SK-N-SH treated with all-trans-retinoic acid at 6 μM for 48 hours (cell line): ENCODE measurements at regions not wholly inside any gene's neighbourhood (a gene's known extent, or its start where the extent isn't known, plus 50 kb on each side); places are given as distances from the start of the nearest gene placed in this dataset.

Experiments used
- ATAC-seq: fragments of 200-7000 bp; cut with Tn5 transposase; 3 replicates; pipeline ENCODE4 v1.9.1; 2020; ENCODE audit warnings: mild to moderate bottlenecking, moderate library complexity
- ARNTL ChIP-seq: fragments of 450-650 bp; formaldehyde crosslinking; IDR thresholded peaks from 2 replicates; pipeline ENCODE4 v1.5.0; 2020; ENCODE audit warnings: low read depth, mild to moderate bottlenecking, moderate library complexity, borderline replicate concordance
- BACH2 ChIP-seq: fragments of 250-450 bp; sonication (Bioruptor Pico); IDR thresholded peaks from 2 replicates; pipeline ENCODE4 v1.9.0; 2021; ENCODE audit warnings: mild to moderate bottlenecking, borderline replicate concordance
- CREB5 ChIP-seq: fragments of 250-450 bp; sonication (Bioruptor Pico); IDR thresholded peaks from 2 replicates; pipeline ENCODE4 v1.5.1; 2020; ENCODE audit warnings: low read depth, mild to moderate bottlenecking, moderate library complexity
- CSDC2 ChIP-seq: fragments of 250-450 bp; sonication (Bioruptor Pico); IDR thresholded peaks from 2 replicates; pipeline ENCODE4 v1.5.0; 2020; ENCODE audit warnings: mild to moderate bottlenecking, moderate library complexity
- CSRNP3 ChIP-seq: fragments of 250-450 bp; sonication (Bioruptor Pico); IDR thresholded peaks from 2 replicates; pipeline ENCODE4 v1.5.1; 2021; ENCODE audit warnings: mild to moderate bottlenecking, moderate library complexity
- ESRRG ChIP-seq: fragments of 250-450 bp; sonication (Bioruptor Pico); IDR thresholded peaks from 2 replicates; pipeline ENCODE4 v1.6.1; 2021; ENCODE audit warnings: mild to moderate bottlenecking
- GLIS3 ChIP-seq: fragments of 250-450 bp; sonication (Bioruptor Pico); IDR thresholded peaks from 2 replicates; pipeline ENCODE4 v1.5.0; 2020; ENCODE audit warnings: mild to moderate bottlenecking, moderate library complexity
- OSR1 ChIP-seq: fragments of 250-450 bp; sonication (Bioruptor Pico); IDR thresholded peaks from 2 replicates; pipeline ENCODE4 v1.8.0; 2022; ENCODE audit warnings: moderate library complexity, mild to moderate bottlenecking, inconsistent platforms
- PATZ1 ChIP-seq: fragments of 250-450 bp; sonication (Bioruptor Pico); IDR thresholded peaks from 2 replicates; pipeline ENCODE4 v1.8.0; 2020; ENCODE audit warnings: mild to moderate bottlenecking, moderate library complexity, borderline replicate concordance
- POU6F1 ChIP-seq: fragments of 250-450 bp; sonication (Bioruptor Pico); IDR thresholded peaks from 2 replicates; pipeline ENCODE4 v1.8.0; 2021; ENCODE audit warnings: low read depth, mild to moderate bottlenecking, moderate library complexity, borderline replicate concordance
- PPARA ChIP-seq: fragments of 250-450 bp; sonication (Bioruptor Pico); IDR thresholded peaks from 2 replicates; pipeline ENCODE4 v1.5.0; 2020; ENCODE audit warnings: mild to moderate bottlenecking, borderline replicate concordance
- RARB ChIP-seq: fragments of 250-450 bp; sonication (Bioruptor Pico); IDR thresholded peaks from 2 replicates; pipeline ENCODE4 v1.8.0; 2021; ENCODE audit warnings: mild to moderate bottlenecking, moderate library complexity
- SNAI2 ChIP-seq: fragments of 250-450 bp; sonication (Bioruptor Pico); IDR thresholded peaks from 2 replicates; pipeline ENCODE4 v1.5.0; 2020; ENCODE audit warnings: mild to moderate bottlenecking, moderate library complexity
- TCF4 ChIP-seq: fragments of 250-450 bp; sonication (Bioruptor Pico); IDR thresholded peaks from 2 replicates; pipeline ENCODE4 v1.8.0; 2021; ENCODE audit warnings: mild to moderate bottlenecking, moderate library complexity, borderline replicate concordance
- TOX ChIP-seq: fragments of 250-450 bp; sonication (Bioruptor Pico); IDR thresholded peaks from 2 replicates; pipeline ENCODE4 v1.8.0; 2021; ENCODE audit warnings: mild to moderate bottlenecking, moderate library complexity, borderline replicate concordance
- TSHZ2 ChIP-seq: fragments of 250-450 bp; sonication (Bioruptor Pico); IDR thresholded peaks from 2 replicates; pipeline ENCODE4 v1.5.0; 2020; ENCODE audit warnings: mild to moderate bottlenecking, moderate library complexity
- ZC3H10 ChIP-seq: fragments of 250-450 bp; sonication (Bioruptor Pico); IDR thresholded peaks from 2 replicates; pipeline ENCODE4 v1.5.1; 2021; ENCODE audit warnings: mild to moderate bottlenecking, moderate library complexity
- ZFP30 ChIP-seq: fragments of 450-650 bp; formaldehyde crosslinking; IDR thresholded peaks from 2 replicates; pipeline ENCODE4 v1.5.0; 2022; ENCODE audit warnings: mild to moderate bottlenecking, moderate library complexity
- ZNF70 ChIP-seq: fragments of 450-650 bp; formaldehyde crosslinking; IDR thresholded peaks from 2 replicates; pipeline ENCODE4 v1.5.0; 2020; ENCODE audit warnings: mild to moderate bottlenecking, moderate library complexity
- ZNF8 ChIP-seq: fragments of 450-650 bp; formaldehyde crosslinking; IDR thresholded peaks from 2 replicates; pipeline ENCODE4 v1.5.0; 2020; ENCODE audit warnings: mild to moderate bottlenecking, moderate library complexity

- no peak for TF ChIP-seq CSRNP3
- no peak for TF ChIP-seq ZNF8
- no peak for TF ChIP-seq SNAI2 (CRISPR knock-in tag)
- TF ChIP-seq POU6F1 (CRISPR knock-in tag): no peak
- TF ChIP-seq OSR1: no peak
- no peak for TF ChIP-seq TOX (CRISPR knock-in tag)
- TF ChIP-seq, all 23 proteins: peak for 0
- ATAC-seq: no peak
These were observed 112.3 kb upstream of the ZRANB2 start for GRCh38 chr1:71193153-71193552.

- TF ChIP-seq ZNF70 (CRISPR knock-in tag) (no peak), ESRRG (CRISPR knock-in tag) (no peak), RARB (CRISPR knock-in tag) (no peak), ZFP30 (CRISPR knock-in tag) (no peak), ARNTL (CRISPR knock-in tag) (no peak)
- ATAC-seq: no peak
These were observed 110.7 kb upstream of the ZRANB2 start for GRCh38 chr1:71191520-71191919.

- TF ChIP-seq PPARA (no peak), TOX (CRISPR knock-in tag) (no peak), TSHZ2 (CRISPR knock-in tag) (no peak), BACH2 (CRISPR knock-in tag) (no peak), POU6F1 (CRISPR knock-in tag) (no peak), CREB5 (CRISPR knock-in tag) (no peak), GLIS3 (CRISPR knock-in tag) (no peak), ZNF70 (CRISPR knock-in tag) (no peak)
- no peak for ATAC-seq
These were observed 110.0 kb upstream of the ZRANB2 start for GRCh38 chr1:71190843-71191242.

GRCh38 chr1:71184410-71184809 is 103.6 kb upstream of the ZRANB2 start:
- TF ChIP-seq ZC3H10 (CRISPR knock-in tag) (no peak), TOX (CRISPR knock-in tag) (no peak), BACH2 (CRISPR knock-in tag) (no peak), ZNF8 (no peak), ESRRG (CRISPR knock-in tag) (no peak)
- ATAC-seq: no peak

- no peak for ATAC-seq
- no peak for TF ChIP-seq ZNF8
- no peak for TF ChIP-seq SNAI2 (CRISPR knock-in tag)
- TF ChIP-seq OSR1: no peak
- TF ChIP-seq BACH2 (CRISPR knock-in tag): no peak
- no peak for TF ChIP-seq ZNF70 (CRISPR knock-in tag)
- TF ChIP-seq PATZ1 (CRISPR knock-in tag): no peak
- TF ChIP-seq PPARA: no peak
- TF ChIP-seq TCF4: no peak
- TF ChIP-seq CSDC2: no peak
- no peak for TF ChIP-seq TOX (CRISPR knock-in tag)
- no peak for TF ChIP-seq CSRNP3
These were observed 99.2 kb upstream of the ZRANB2 start for GRCh38 chr1:71179997-71180396.
